ENCODE measurements at regions not wholly inside any gene's neighbourhood (a gene's known extent, or its start where the extent isn't known, plus 50 kb on each side); places are given as distances from the start of the nearest gene placed in this dataset.

- TF ChIP-seq, protein P1, sequence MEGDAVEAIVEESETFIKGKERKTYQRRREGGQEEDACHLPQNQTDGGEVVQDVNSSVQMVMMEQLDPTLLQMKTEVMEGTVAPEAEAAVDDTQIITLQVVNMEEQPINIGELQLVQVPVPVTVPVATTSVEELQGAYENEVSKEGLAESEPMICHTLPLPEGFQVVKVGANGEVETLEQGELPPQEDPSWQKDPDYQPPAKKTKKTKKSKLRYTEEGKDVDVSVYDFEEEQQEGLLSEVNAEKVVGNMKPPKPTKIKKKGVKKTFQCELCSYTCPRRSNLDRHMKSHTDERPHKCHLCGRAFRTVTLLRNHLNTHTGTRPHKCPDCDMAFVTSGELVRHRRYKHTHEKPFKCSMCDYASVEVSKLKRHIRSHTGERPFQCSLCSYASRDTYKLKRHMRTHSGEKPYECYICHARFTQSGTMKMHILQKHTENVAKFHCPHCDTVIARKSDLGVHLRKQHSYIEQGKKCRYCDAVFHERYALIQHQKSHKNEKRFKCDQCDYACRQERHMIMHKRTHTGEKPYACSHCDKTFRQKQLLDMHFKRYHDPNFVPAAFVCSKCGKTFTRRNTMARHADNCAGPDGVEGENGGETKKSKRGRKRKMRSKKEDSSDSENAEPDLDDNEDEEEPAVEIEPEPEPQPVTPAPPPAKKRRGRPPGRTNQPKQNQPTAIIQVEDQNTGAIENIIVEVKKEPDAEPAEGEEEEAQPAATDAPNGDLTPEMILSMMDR (IDR thresholded peaks at IDR 0.05), result no peak
- no peak for TF ChIP-seq POLR2AphosphoS5 (IDR thresholded peaks at IDR 0.05; ENCODE audit: insufficient read depth in 1 of 2, low read depth in 1 of 2)
Measured at GRCh38 chr5:98500811-98501210, 272.7 kb upstream of the RGMB start.
